H9 (cell line): ENCODE measurements at regions not wholly inside any gene's neighbourhood (a gene's known extent, or its start where the extent isn't known, plus 50 kb on each side); places are given as distances from the start of the nearest gene placed in this dataset.
"Not testable (repeated sequence)": the region's sequence is repeated elsewhere in the genome, so short reads cannot be mapped to it uniquely, and the experiment has no call there.

Experiments
- DNase-seq: peaks from one replicate; pipeline ENCODE4 v3.0.0-alpha.2; 2017
- H2AFZ ChIP-seq: one replicate; pipeline ENCODE4 v1.6.1; 2013; ENCODE audit warnings: mild to moderate bottlenecking, low read length, control low read depth, moderate library complexity
- H2AK5ac ChIP-seq: 2 replicates; pipeline ENCODE4 v1.6.1; 2013; ENCODE audit warnings: low read length, control low read depth, mixed read lengths; ENCODE audit not compliant: insufficient read length
- H2BK120ac ChIP-seq: one replicate; pipeline ENCODE4 v1.6.1; 2013; ENCODE audit warnings: low read depth, mild to moderate bottlenecking, low read length, control low read depth, inconsistent platforms; ENCODE audit not compliant: poor library complexity, severe bottlenecking
- H2BK12ac ChIP-seq: 2 replicates; pipeline ENCODE4 v1.6.1; 2013; ENCODE audit warnings: low read length, control low read depth, mixed read lengths, low read depth; ENCODE audit not compliant: insufficient read length
- H2BK15ac ChIP-seq: 2 replicates; pipeline ENCODE4 v1.6.1; 2013; ENCODE audit warnings: low read depth, low read length, control low read depth
- H2BK20ac ChIP-seq: one replicate; pipeline ENCODE4 v1.6.1; 2013; ENCODE audit warnings: low read depth, mild to moderate bottlenecking, low read length, control low read depth, inconsistent platforms; ENCODE audit not compliant: poor library complexity, severe bottlenecking
- H2BK5ac ChIP-seq: 2 replicates; pipeline ENCODE4 v1.6.1; 2013; ENCODE audit warnings: low read length, control low read depth, mixed read lengths; ENCODE audit not compliant: insufficient read length
- H3K14ac ChIP-seq: 2 replicates; pipeline ENCODE4 v1.6.1; 2013; ENCODE audit warnings: low read length, control low read depth; ENCODE audit not compliant: insufficient read depth
- H3K18ac ChIP-seq: 2 replicates; pipeline ENCODE4 v1.6.1; 2013; ENCODE audit warnings: low read depth, mild to moderate bottlenecking, mixed read lengths, low read length, control low read depth; ENCODE audit not compliant: insufficient read length
- H3K23ac ChIP-seq: 2 replicates; pipeline ENCODE4 v1.6.1; 2013; ENCODE audit warnings: low read length, control low read depth, mixed read lengths, low read depth; ENCODE audit not compliant: insufficient read length
- H3K23me2 ChIP-seq: 2 replicates; pipeline ENCODE4 v1.6.1; 2013; ENCODE audit warnings: low read depth, mild to moderate bottlenecking, mixed read lengths, low read length, control low read depth; ENCODE audit not compliant: insufficient read length, poor library complexity, severe bottlenecking
- H3K27ac ChIP-seq: 2 replicates; pipeline ENCODE4 v1.5.1; 2013; ENCODE audit warnings: low read length, control low read depth, mixed read lengths, low read depth; ENCODE audit not compliant: insufficient read length
- H3K27me3 ChIP-seq: 2 replicates; pipeline ENCODE4 v1.6.1; 2013; ENCODE audit warnings: low read length, control low read depth, inconsistent platforms; ENCODE audit not compliant: insufficient read depth
- H3K4ac ChIP-seq: 2 replicates; pipeline ENCODE4 v1.6.1; 2013; ENCODE audit warnings: low read depth, mild to moderate bottlenecking, control low read depth, inconsistent platforms, low read length, moderate library complexity
- H3K4me1 ChIP-seq: 2 replicates; pipeline ENCODE4 v1.6.1; 2013; ENCODE audit warnings: low read length, control low read depth, inconsistent platforms; ENCODE audit not compliant: insufficient read depth
- H3K4me2 ChIP-seq: 2 replicates; pipeline ENCODE4 v1.6.1; 2013; ENCODE audit warnings: low read length, control low read depth, mixed read lengths; ENCODE audit not compliant: insufficient read length, insufficient read depth
- H3K56ac ChIP-seq: 2 replicates; pipeline ENCODE4 v1.6.1; 2013; ENCODE audit warnings: low read depth, mild to moderate bottlenecking, mixed read lengths, low read length, control low read depth; ENCODE audit not compliant: insufficient read length
- H3K79me1 ChIP-seq: 2 replicates; pipeline ENCODE4 v1.6.1; 2013; ENCODE audit warnings: low read depth, mild to moderate bottlenecking, moderate library complexity, low read length, control low read depth, inconsistent platforms; ENCODE audit not compliant: insufficient read depth, poor library complexity, severe bottlenecking
- H3K79me2 ChIP-seq: 2 replicates; pipeline ENCODE4 v1.6.1; 2013; ENCODE audit warnings: low read length, control low read depth, inconsistent platforms; ENCODE audit not compliant: insufficient read depth
- H3K9ac ChIP-seq: 2 replicates; pipeline ENCODE4 v1.6.1; 2013; ENCODE audit warnings: low read length, control low read depth, mixed read lengths; ENCODE audit not compliant: insufficient read length; ENCODE audit errors: extremely low read depth
- H3K9me3 ChIP-seq: one replicate; pipeline ENCODE4 v1.6.1; 2013; ENCODE audit warnings: low read depth, low read length, inconsistent platforms; ENCODE audit not compliant: control insufficient read depth
- H3T11ph ChIP-seq: one replicate; pipeline ENCODE4 v1.6.1; 2013; ENCODE audit warnings: mild to moderate bottlenecking, low read length, control low read depth, inconsistent platforms
- H4K20me1 ChIP-seq: one replicate; pipeline ENCODE4 v1.6.1; 2013; ENCODE audit not compliant: control insufficient read depth, insufficient read length, insufficient read depth
- H4K5ac ChIP-seq: 2 replicates; pipeline ENCODE4 v1.6.1; 2013; ENCODE audit warnings: low read depth, mild to moderate bottlenecking, mixed read lengths, low read length, control low read depth; ENCODE audit not compliant: insufficient read length
- H4K8ac ChIP-seq: replicated peaks from 2 replicates; pipeline ENCODE4 v1.6.1; 2013; ENCODE audit warnings: low read length, control low read depth, mixed read lengths, low read depth; ENCODE audit not compliant: insufficient read length
- H4K91ac ChIP-seq: 2 replicates; pipeline ENCODE4 v1.6.1; 2013; ENCODE audit warnings: low read depth, mild to moderate bottlenecking, moderate library complexity, mixed read lengths, low read length, control low read depth; ENCODE audit not compliant: insufficient read length
- H3K27ac Mint-ChIP-seq, 3 experiments: 2 replicates in 2 of 3; 3 replicates in 1 of 3; pipeline ENCODE4 v1.8.0; 2020 to 2021; ENCODE audit warnings: mixed read lengths in 3 of 3, mild to moderate bottlenecking in 1 of 3, moderate library complexity in 1 of 3
- H3K27me3 Mint-ChIP-seq: 2 replicates; pipeline ENCODE4 v1.8.0; 2021; ENCODE audit warnings: low read depth, mild to moderate bottlenecking, moderate library complexity, mixed read lengths
- H3K36me3 Mint-ChIP-seq, 3 experiments: 2 replicates in 2 of 3; 3 replicates in 1 of 3; pipeline ENCODE4 v1.8.0; 2020 to 2021; ENCODE audit warnings: low read depth in 3 of 3, mixed read lengths in 3 of 3; ENCODE audit not compliant: insufficient read depth in 1 of 3
- H3K4me1 Mint-ChIP-seq, 2 experiments: 2 replicates each; pipeline ENCODE4 v1.8.0; 2020; ENCODE audit warnings: mixed read lengths in 2 of 2
- H3K4me3 Mint-ChIP-seq, 2 experiments: 2 replicates in 1 of 2; 3 replicates in 1 of 2; pipeline ENCODE4 v1.8.0; 2020 to 2021; ENCODE audit warnings: mild to moderate bottlenecking in 2 of 2, mixed read lengths in 2 of 2, moderate library complexity in 1 of 2
- H3K9me3 Mint-ChIP-seq, 2 experiments: 2 replicates in 1 of 2; 3 replicates in 1 of 2; pipeline ENCODE4 v1.8.0; 2020; ENCODE audit warnings: mild to moderate bottlenecking in 2 of 2, mixed read lengths in 2 of 2, moderate library complexity in 1 of 2
- WGBS: extraction: QIAGEN DNeasy Blood & Tissue Kit; methylation state at CpG from one replicate; pipeline ENCODE4 v1.1.7; 2013; ENCODE audit warnings: missing lambda C conversion rate, low lambda C conversion rate, mixed read lengths; ENCODE audit not compliant: insufficient read length; ENCODE audit errors: extremely low coverage; 5-methylcytosine and 5-hydroxymethylcytosine counted together
- TF ChIP-seq, protein P1 (sequence below): fragments of 200-600 bp; sonication (generic); conservative IDR thresholded peaks from 3 replicates; pipeline ENCODE4 v1.8.0; 2021; ENCODE audit warnings: antibody characterized with exemption, mild to moderate bottlenecking

- Histone ChIP-seq H3K4me1 (no peaks in the 10 kb centered on the region), H2BK15ac (no peak overlapping the region), H2BK20ac (no peak overlapping the region), H3T11ph (no peak overlapping the region), H3K23ac (no peak overlapping the region), H2BK5ac (no peak overlapping the region), H4K91ac (no peak overlapping the region), H4K5ac (no peak overlapping the region), H3K79me1 (no peaks in the 10 kb centered on the region), H2BK120ac (no peak overlapping the region), H3K56ac (no peak overlapping the region), H4K8ac (no peak overlapping the region), H3K14ac (no peak overlapping the region), H3K4ac (no peak overlapping the region), H3K9ac (no peak overlapping the region), H3K27ac (no peak overlapping the region), H3K4me2 (no peak overlapping the region), H3K18ac (no peak overlapping the region), H3K27me3 (no peaks in the 10 kb centered on the region), H4K20me1 (no peaks in the 10 kb centered on the region), H3K79me2 (no peaks in the 10 kb centered on the region), H3K23me2 (no peaks in the 10 kb centered on the region), H2BK12ac (no peak overlapping the region), H2AK5ac (no peak overlapping the region), H3K9me3 (no peaks in the 10 kb centered on the region), H2AFZ (no peak overlapping the region)
- TF ChIP-seq, protein P1, sequence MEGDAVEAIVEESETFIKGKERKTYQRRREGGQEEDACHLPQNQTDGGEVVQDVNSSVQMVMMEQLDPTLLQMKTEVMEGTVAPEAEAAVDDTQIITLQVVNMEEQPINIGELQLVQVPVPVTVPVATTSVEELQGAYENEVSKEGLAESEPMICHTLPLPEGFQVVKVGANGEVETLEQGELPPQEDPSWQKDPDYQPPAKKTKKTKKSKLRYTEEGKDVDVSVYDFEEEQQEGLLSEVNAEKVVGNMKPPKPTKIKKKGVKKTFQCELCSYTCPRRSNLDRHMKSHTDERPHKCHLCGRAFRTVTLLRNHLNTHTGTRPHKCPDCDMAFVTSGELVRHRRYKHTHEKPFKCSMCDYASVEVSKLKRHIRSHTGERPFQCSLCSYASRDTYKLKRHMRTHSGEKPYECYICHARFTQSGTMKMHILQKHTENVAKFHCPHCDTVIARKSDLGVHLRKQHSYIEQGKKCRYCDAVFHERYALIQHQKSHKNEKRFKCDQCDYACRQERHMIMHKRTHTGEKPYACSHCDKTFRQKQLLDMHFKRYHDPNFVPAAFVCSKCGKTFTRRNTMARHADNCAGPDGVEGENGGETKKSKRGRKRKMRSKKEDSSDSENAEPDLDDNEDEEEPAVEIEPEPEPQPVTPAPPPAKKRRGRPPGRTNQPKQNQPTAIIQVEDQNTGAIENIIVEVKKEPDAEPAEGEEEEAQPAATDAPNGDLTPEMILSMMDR: no peak
- Mint-ChIP-seq H3K27me3 (peaks cover 12% of the 10 kb centered on the region), H3K4me3 (no peak overlapping the region), H3K4me1 (peaks cover 0 to 7% of the 10 kb centered on the region in 2 experiments; a peak in 1 of 4 replicates), H3K9me3 (peaks cover 0 to 3% of the 10 kb centered on the region in 2 experiments; a peak in 3 of 5 replicates), H3K27ac (no peak overlapping the region; a peak in 1 of 7 replicates), H3K36me3 (no peaks in the 10 kb centered on the region; a peak in 1 of 7 replicates)
- WGBS: no CpG with 5 or more reads among the region's 7 CpGs
- no peak for DNase-seq
Measured at GRCh38 chr15:96150254-96150653, 180.2 kb upstream of the NR2F2 start.

DNA sequence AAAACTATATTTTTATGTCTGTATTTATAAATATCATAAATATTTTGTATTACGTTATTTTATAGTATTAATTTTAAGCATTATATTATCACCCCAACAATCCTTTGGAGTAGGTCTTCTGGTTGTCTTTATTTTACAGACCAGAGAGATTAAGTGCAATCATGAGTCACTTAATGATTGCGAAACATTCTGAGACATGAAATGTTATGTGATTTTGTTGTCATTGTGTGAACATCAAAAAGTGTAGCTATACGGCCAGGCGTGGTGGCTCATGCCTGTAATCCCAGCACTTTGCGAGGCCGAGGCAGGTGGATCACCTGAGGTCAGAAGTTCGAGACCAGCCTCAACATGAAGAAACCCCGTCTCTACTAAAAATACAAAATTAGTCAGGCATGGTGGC is 178.8 kb upstream of the NR2F2 start:
- H4K8ac ChIP-seq, H4K5ac ChIP-seq, H3K4me1 Mint-ChIP-seq, H4K20me1 ChIP-seq, H2AK5ac ChIP-seq, H3K23ac ChIP-seq, H2BK20ac ChIP-seq, H2BK15ac ChIP-seq, H3K9me3 Mint-ChIP-seq, H3K27ac Mint-ChIP-seq, H3K56ac ChIP-seq, H3K9ac ChIP-seq, H4K91ac ChIP-seq, H3K14ac ChIP-seq, H3K18ac ChIP-seq, H3K4me2 ChIP-seq, H3T11ph ChIP-seq, H3K79me1 ChIP-seq, H3K4me3 Mint-ChIP-seq, H2BK120ac ChIP-seq, H2BK12ac ChIP-seq, H3K27me3 ChIP-seq, DNase-seq, H3K23me2 ChIP-seq, H3K27me3 Mint-ChIP-seq, H3K9me3 ChIP-seq, H3K79me2 ChIP-seq, H2AFZ ChIP-seq, H3K36me3 Mint-ChIP-seq, H3K27ac ChIP-seq, H3K4ac ChIP-seq, H3K4me1 ChIP-seq, H2BK5ac ChIP-seq: not testable (repeated sequence)
- WGBS: no CpG with 5 or more reads among the region's 8 CpGs
